ENCODE measurements at regions not wholly inside any gene's neighbourhood (a gene's known extent, or its start where the extent isn't known, plus 50 kb on each side); places are given as distances from the start of the nearest gene placed in this dataset.

GRCh38 chr6:105651969-105652368 is 249.1 kb upstream of the PREP start:
- TF ChIP-seq TAF1 (conservative IDR thresholded peaks at IDR 0.05) (no peak), CTCF (IDR thresholded peaks at IDR 0.05; ENCODE audit: low read depth, low read length, missing input control) (no peak), GABPA (IDR thresholded peaks at IDR 0.05 in 1 of 2, conservative IDR thresholded peaks at IDR 0.05 in 1 of 2) (no peak), RAD21 (IDR thresholded peaks at IDR 0.05) (no peak), MAX (IDR thresholded peaks at IDR 0.05) (no peak), EGR1 (IDR thresholded peaks at IDR 0.05; ENCODE audit: low read depth in 2 of 2) (no peak), RXRA (IDR thresholded peaks at IDR 0.05) (no peak)
